ENCODE measurements at regions not wholly inside any gene's neighbourhood (a gene's known extent, or its start where the extent isn't known, plus 50 kb on each side); places are given as distances from the start of the nearest gene placed in this dataset.

DNA sequence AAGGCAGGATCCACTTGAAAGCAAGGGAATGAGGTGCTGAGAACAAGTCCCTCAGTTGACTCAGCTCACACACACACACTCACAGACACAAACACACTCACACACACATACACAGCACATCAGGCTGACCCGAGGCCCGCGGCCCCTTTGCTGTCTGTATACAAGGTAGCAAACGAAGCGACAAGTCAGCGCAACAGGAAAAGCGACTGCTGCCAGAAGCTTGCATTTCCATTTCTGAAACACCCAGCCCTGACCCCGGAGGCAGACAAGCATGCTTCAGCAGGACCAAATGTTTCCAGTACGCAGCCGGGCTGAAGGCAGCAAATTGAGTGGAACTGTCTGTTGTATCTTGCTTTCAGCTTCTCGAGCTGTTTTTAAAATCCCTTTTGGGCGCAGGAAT is 501.6 kb downstream of the NPHP4 start:
- DNase-seq = no peak
- intact Hi-C loops (cut with micrococcal nuclease; ENCODE audit: unreplicated experiment) = no loop called here
- POLR2A ChIA-PET = no interaction called here
- Mint-ChIP-seq H3K4me3 (ENCODE audit: unreplicated experiment) (no peak overlapping the region), H3K4me1 (ENCODE audit: low read depth, unreplicated experiment) (no peaks in the 10 kb centered on the region), H3K27me3 (ENCODE audit: insufficient read depth, unreplicated experiment) (peaks cover 4% of the 10 kb centered on the region), H3K36me3 (ENCODE audit: insufficient read depth, unreplicated experiment) (no peaks in the 10 kb centered on the region), H3K27ac (ENCODE audit: unreplicated experiment) (no peak overlapping the region), H3K9me3 (ENCODE audit: unreplicated experiment) (no peaks in the 10 kb centered on the region)
- H3K27me3 ChIP-seq (replicated peaks; ENCODE audit: control insufficient read depth, insufficient read depth, low read length) = no peaks in the 10 kb centered on the region
- CTCF ChIA-PET = no interaction called here
- TF ChIP-seq CTCF (IDR thresholded peaks at IDR 0.05; ENCODE audit: insufficient read depth in 1 of 2, low read depth in 1 of 2, low read length in 1 of 2, severe bottlenecking in 1 of 2, unreplicated experiment in 1 of 2) = no peak
- H3K36me3 ChIP-seq (ENCODE audit: control insufficient read depth, insufficient read depth, low read length) = no peaks in the 10 kb centered on the region
- H3K4me3 ChIP-seq (ENCODE audit: low read depth, low read length) = no peak overlapping the region
- BruUV-seq (replicated peaks) = no TSS peak
- H3K9me3 ChIP-seq = no peaks in the 10 kb centered on the region
- no peaks in the 10 kb centered on the region for H3K4me1 ChIP-seq

DNA sequence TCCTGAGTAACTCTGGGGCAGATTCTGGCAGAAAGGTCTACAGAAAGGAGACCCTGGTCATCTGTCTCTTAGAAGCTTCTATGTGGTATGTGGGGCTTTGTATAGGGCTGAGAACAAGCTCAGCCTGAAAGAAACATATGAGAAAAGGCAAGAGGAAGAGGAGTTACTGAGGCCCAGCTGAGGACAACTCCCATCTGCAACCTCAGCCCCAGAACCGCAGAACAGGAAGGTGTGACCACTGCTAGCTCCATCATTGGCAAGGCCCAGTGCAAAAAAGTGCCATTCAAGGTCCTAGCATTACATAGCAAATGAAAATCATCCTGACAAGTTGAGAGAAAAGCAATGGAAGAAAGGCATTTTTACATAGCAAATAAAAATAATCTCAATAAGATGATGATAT is 503.8 kb downstream of the NPHP4 start:
- Histone ChIP-seq H3K27me3 (replicated peaks; ENCODE audit: control insufficient read depth, insufficient read depth, low read length) (no peaks in the 10 kb centered on the region), H3K4me1 (no peaks in the 10 kb centered on the region), H3K36me3 (ENCODE audit: control insufficient read depth, insufficient read depth, low read length) (no peaks in the 10 kb centered on the region), H3K4me3 (ENCODE audit: low read depth, low read length) (no peak overlapping the region), H3K9me3 (no peaks in the 10 kb centered on the region)
- Mint-ChIP-seq H3K4me1 (ENCODE audit: low read depth, unreplicated experiment) (no peaks in the 10 kb centered on the region), H3K9me3 (ENCODE audit: unreplicated experiment) (no peaks in the 10 kb centered on the region), H3K27me3 (ENCODE audit: insufficient read depth, unreplicated experiment) (peaks cover 7% of the 10 kb centered on the region), H3K4me3 (ENCODE audit: unreplicated experiment) (no peak overlapping the region), H3K36me3 (ENCODE audit: insufficient read depth, unreplicated experiment) (no peaks in the 10 kb centered on the region), H3K27ac (ENCODE audit: unreplicated experiment) (no peak overlapping the region)
- ChIA-PET POLR2A (no interaction called here), CTCF (no interaction called here)
- DNase-seq = no peak
- intact Hi-C loops (cut with micrococcal nuclease; ENCODE audit: unreplicated experiment) = no loop called here
- BruUV-seq (replicated peaks) = no TSS peak
- no peak for TF ChIP-seq CTCF (IDR thresholded peaks at IDR 0.05; ENCODE audit: insufficient read depth in 1 of 2, low read depth in 1 of 2, low read length in 1 of 2, severe bottlenecking in 1 of 2, unreplicated experiment in 1 of 2)

- no peaks in the 10 kb centered on the region for H3K9me3 Mint-ChIP-seq (ENCODE audit: unreplicated experiment)
- POLR2A ChIA-PET = no interaction called here
- no peaks in the 10 kb centered on the region for H3K36me3 Mint-ChIP-seq (ENCODE audit: insufficient read depth, unreplicated experiment)
- CTCF ChIA-PET = no interaction called here
- Histone ChIP-seq H3K36me3 (ENCODE audit: control insufficient read depth, insufficient read depth, low read length) (no peaks in the 10 kb centered on the region), H3K4me1 (no peaks in the 10 kb centered on the region), H3K4me3 (ENCODE audit: low read depth, low read length) (no peak overlapping the region), H3K9me3 (no peaks in the 10 kb centered on the region), H3K27me3 (replicated peaks; ENCODE audit: control insufficient read depth, insufficient read depth, low read length) (no peaks in the 10 kb centered on the region)
- no peak for TF ChIP-seq CTCF (IDR thresholded peaks at IDR 0.05; ENCODE audit: insufficient read depth in 1 of 2, low read depth in 1 of 2, low read length in 1 of 2, severe bottlenecking in 1 of 2, unreplicated experiment in 1 of 2)
- H3K27me3 Mint-ChIP-seq (ENCODE audit: insufficient read depth, unreplicated experiment) = peaks cover 14% of the 10 kb centered on the region
- no peaks in the 10 kb centered on the region for H3K4me1 Mint-ChIP-seq (ENCODE audit: low read depth, unreplicated experiment)
- no peak for DNase-seq
- no peak overlapping the region for H3K4me3 Mint-ChIP-seq (ENCODE audit: unreplicated experiment)
- no peak overlapping the region for H3K27ac Mint-ChIP-seq (ENCODE audit: unreplicated experiment)
- BruUV-seq (replicated peaks) = no TSS peak
- intact Hi-C loops (cut with micrococcal nuclease; ENCODE audit: unreplicated experiment) = no loop called here
Observed at GRCh38 chr1:5485968-5486696, 506.1 kb downstream of the NPHP4 start.

Measured in Caco-2 (cell line).